ENCODE measurements at regions not wholly inside any gene's neighbourhood (a gene's known extent, or its start where the extent isn't known, plus 50 kb on each side); places are given as distances from the start of the nearest gene placed in this dataset.

DNA sequence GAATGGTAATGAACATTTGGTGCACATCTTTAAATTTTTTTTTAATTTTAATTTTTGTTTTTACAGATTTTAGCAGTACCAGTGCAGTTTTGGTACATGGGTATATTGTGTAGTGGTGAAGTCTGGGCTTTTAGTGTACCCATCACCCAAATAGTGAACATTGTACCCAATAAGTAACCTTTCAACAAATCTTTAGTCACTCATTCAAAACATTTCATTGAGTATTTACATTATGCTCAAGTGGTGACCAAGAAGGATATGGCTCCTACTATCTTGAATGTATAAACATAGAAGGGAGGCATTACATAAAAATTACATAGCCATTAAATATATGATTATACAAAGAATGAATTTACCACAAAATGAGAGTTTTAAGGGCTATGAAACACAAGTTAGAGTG lies 223.3 kb downstream of the SPRY1 start:
- DNase-seq (ENCODE audit: low read depth, low spot score): no peak
- ChIA-PET CTCF (interaction anchor here (1.4 kb wide), 1 partner anchor 20 kb away, joined by 4 read pairs; no protein-coding TSS in a partner anchor), POLR2A (no interaction called here)
- H3K4me3 ChIP-seq (ENCODE audit: low read depth, low read length): no peak overlapping the region
- TF ChIP-seq, protein P1, sequence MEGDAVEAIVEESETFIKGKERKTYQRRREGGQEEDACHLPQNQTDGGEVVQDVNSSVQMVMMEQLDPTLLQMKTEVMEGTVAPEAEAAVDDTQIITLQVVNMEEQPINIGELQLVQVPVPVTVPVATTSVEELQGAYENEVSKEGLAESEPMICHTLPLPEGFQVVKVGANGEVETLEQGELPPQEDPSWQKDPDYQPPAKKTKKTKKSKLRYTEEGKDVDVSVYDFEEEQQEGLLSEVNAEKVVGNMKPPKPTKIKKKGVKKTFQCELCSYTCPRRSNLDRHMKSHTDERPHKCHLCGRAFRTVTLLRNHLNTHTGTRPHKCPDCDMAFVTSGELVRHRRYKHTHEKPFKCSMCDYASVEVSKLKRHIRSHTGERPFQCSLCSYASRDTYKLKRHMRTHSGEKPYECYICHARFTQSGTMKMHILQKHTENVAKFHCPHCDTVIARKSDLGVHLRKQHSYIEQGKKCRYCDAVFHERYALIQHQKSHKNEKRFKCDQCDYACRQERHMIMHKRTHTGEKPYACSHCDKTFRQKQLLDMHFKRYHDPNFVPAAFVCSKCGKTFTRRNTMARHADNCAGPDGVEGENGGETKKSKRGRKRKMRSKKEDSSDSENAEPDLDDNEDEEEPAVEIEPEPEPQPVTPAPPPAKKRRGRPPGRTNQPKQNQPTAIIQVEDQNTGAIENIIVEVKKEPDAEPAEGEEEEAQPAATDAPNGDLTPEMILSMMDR (IDR thresholded peaks at IDR 0.05; ENCODE audit: insufficient read depth, low read length, missing control alignments): no peak

DNA sequence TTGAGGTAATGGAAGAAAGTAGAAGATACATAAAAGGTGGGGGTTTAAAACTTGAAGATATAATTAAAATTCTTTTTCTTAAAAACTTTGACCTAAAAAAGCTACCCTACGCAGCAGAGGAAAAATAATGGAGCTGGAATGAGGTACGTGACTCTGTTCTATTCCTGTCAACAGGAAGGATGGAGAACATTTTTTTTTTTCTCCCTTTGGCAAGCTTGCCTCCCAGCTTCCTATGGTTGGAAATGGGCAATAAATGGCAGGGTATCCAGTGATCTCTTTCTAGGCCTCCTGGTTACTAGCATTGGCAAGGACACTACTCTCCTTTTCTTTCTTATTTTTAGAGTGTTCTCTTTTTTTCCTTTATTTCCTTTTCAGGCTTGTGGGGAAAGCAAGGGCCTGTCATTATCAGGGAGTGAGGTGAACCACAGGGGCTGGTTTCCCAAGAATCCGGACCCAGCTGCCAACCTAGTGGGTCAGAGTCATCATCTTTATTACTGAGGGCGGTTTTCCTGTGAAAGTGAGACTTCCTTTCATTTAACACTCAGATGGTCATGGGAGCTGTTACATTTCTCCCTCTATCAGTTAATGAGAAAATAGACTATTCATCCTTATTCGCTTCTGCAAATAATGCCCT lies 224.6 kb downstream of the SPRY1 start:
- DNase-seq (ENCODE audit: low read depth, low spot score): no peak
- POLR2A ChIA-PET: no interaction called here
- no peak overlapping the region for H3K4me3 ChIP-seq (ENCODE audit: low read depth, low read length)
- CTCF ChIA-PET: interaction anchor here (1.4 kb wide), 1 partner anchor 21 kb away, joined by 4 read pairs; no protein-coding TSS in a partner anchor
- TF ChIP-seq, protein P1 (IDR thresholded peaks at IDR 0.05; ENCODE audit: insufficient read depth, low read length, missing control alignments): no peak

DNA sequence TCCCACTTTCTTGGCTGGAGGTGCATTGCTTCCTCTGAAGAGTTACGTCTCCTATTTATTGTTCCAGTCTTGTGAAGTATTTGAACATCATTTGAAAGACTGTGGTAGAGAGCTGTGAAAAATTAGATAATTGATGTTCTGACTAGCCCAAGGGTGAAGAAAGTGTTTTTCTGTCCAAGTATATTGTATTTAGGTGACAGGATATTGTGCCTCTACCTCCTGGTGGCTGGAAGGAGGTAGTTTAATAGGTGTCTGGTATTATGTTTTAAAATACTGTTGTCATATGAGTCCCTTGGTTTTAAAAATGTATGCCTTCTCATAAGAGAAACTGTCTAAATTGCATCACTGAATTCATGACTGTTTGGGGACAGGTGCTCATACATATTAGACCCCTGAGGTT lies 226.0 kb downstream of the SPRY1 start:
- CTCF ChIA-PET: no interaction called here

DNA sequence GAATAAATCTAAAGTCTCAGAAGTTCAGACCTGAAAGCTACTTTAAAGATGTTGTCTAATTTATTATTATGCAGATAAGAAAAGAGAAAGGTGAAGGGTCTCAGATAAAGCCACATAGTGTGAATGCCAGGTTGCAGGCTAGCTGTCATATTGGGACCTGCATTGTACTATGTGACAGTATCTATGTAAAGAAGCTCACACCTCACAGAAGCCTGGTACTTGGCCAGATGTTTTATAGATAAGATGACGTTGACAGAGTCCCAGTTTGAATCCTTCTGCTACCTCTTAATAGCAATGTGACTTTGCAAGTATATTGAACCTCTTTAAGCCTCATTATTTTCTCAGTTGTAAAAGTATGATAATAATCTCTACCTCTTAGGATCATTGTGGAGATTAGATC lies 227.0 kb downstream of the SPRY1 start:
- ChIA-PET POLR2A (no interaction called here), CTCF (no interaction called here)
- no peak for DNase-seq (ENCODE audit: low read depth, low spot score)
- H3K4me3 ChIP-seq (ENCODE audit: low read depth, low read length): no peak overlapping the region
- TF ChIP-seq, protein P1 (IDR thresholded peaks at IDR 0.05; ENCODE audit: insufficient read depth, low read length, missing control alignments): no peak

More for the DNA sequence above, 226.0 kb downstream of the SPRY1 start:
- H3K4me3 ChIP-seq (ENCODE audit: low read depth, low read length): no peak overlapping the region
- POLR2A ChIA-PET: no interaction called here
- TF ChIP-seq, protein P1 (IDR thresholded peaks at IDR 0.05; ENCODE audit: insufficient read depth, low read length, missing control alignments): no peak
- no peak for DNase-seq (ENCODE audit: low read depth, low spot score)

DNA sequence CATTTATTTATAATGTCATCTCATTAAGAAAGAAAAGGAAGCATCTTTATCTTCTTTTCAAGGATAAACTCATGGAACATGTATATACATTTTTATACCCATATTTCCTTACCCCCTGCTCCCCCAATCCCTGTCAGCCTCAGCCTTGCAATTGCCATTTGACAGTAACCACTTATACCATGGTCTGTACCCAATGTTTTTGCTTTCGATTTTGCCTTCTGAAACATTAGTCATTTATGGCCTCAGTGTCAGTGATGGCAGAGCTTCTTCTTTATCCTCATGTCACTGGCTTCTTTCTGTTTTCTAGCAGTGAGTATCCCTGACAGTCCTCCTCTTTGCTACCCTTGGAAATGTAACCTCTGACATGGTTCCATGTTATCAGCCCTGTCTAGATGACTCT lies 228.4 kb downstream of the SPRY1 start:
- no peak for DNase-seq (ENCODE audit: low read depth, low spot score)
- CTCF ChIA-PET: interaction anchor here (1.4 to 1.8 kb wide), 2 partner anchors 8 to 36 kb away, joined by 3 read pairs; no protein-coding TSS in a partner anchor
- POLR2A ChIA-PET: no interaction called here
- no peak overlapping the region for H3K4me3 ChIP-seq (ENCODE audit: low read depth, low read length)
- TF ChIP-seq, protein P1 (IDR thresholded peaks at IDR 0.05; ENCODE audit: insufficient read depth, low read length, missing control alignments): no peak

DNA sequence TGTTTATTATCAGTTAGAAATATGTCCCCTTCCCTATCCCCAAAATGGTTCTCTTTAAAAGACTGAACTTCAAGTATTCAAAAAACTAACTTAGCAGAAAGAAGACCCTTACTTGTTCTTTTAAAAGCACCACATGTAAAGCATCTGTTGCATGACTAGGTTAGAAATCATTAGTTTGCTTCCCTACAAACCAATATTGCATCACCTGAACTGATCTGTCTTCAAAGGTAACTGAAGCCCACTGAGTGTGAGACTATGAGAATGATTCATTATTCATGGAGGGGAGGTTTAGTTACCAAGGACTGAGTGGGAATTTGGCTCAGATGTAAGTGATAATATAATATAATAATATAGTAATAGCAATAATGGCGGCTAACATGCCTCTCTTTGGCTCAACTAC lies 231.7 kb downstream of the SPRY1 start:
- CTCF ChIA-PET: interaction anchor here (2.2 kb wide), 1 partner anchor 11 kb away, joined by 7 read pairs; no protein-coding TSS in a partner anchor
- TF ChIP-seq, protein P1 (IDR thresholded peaks at IDR 0.05; ENCODE audit: insufficient read depth, low read length, missing control alignments): no peak
- H3K4me3 ChIP-seq (ENCODE audit: low read depth, low read length): no peak overlapping the region
- no peak for DNase-seq (ENCODE audit: low read depth, low spot score)
- POLR2A ChIA-PET: no interaction called here
